WTC11 (cell line): ENCODE measurements at regions not wholly inside any gene's neighbourhood (a gene's known extent, or its start where the extent isn't known, plus 50 kb on each side); places are given as distances from the start of the nearest gene placed in this dataset.

Experiments
- ATF3 ChIP-seq: sonication (generic); formaldehyde crosslinking; conservative IDR thresholded peaks from 2 replicates; pipeline ENCODE4 v1.8.1; 2022; ENCODE audit warnings: mild to moderate bottlenecking, missing genetic modification reagents
- CTCF ChIP-seq: fragments of 200-600 bp; IDR thresholded peaks from 2 replicates; pipeline ENCODE4 v1.8.0; 2022; ENCODE audit warnings: antibody characterized with exemption
- ETV6 ChIP-seq: sonication (generic); formaldehyde crosslinking; IDR thresholded peaks from 2 replicates; pipeline ENCODE4 v1.8.1; 2022; ENCODE audit warnings: mild to moderate bottlenecking, missing genetic modification reagents
- IRF1 ChIP-seq: sonication (generic); formaldehyde crosslinking; IDR thresholded peaks from 2 replicates; pipeline ENCODE4 v1.8.0; 2023; ENCODE audit warnings: missing genetic modification reagents
- JUN ChIP-seq: sonication (generic); formaldehyde crosslinking; IDR thresholded peaks from 2 replicates; pipeline ENCODE4 v1.8.0; 2023; ENCODE audit warnings: mild to moderate bottlenecking, missing genetic modification reagents
- MAX ChIP-seq: sonication (generic); formaldehyde crosslinking; IDR thresholded peaks from 2 replicates; pipeline ENCODE4 v1.8.0; 2022; ENCODE audit warnings: mild to moderate bottlenecking, missing genetic modification reagents
- NR2C2 ChIP-seq: sonication (generic); formaldehyde crosslinking; IDR thresholded peaks from 2 replicates; pipeline ENCODE4 v1.8.0; 2022; ENCODE audit warnings: mild to moderate bottlenecking, missing genetic modification reagents
- PRDM15 ChIP-seq: sonication (generic); formaldehyde crosslinking; IDR thresholded peaks from 2 replicates; pipeline ENCODE4 v1.8.0; 2022; ENCODE audit warnings: missing genetic modification reagents
- TEAD1 ChIP-seq: sonication (generic); formaldehyde crosslinking; IDR thresholded peaks from 2 replicates; pipeline ENCODE4 v1.8.0; 2022; ENCODE audit warnings: mild to moderate bottlenecking, missing genetic modification reagents
- ZNF317 ChIP-seq: sonication (generic); formaldehyde crosslinking; IDR thresholded peaks from 2 replicates; pipeline ENCODE4 v1.8.1; 2023; ENCODE audit warnings: low read depth, mild to moderate bottlenecking, moderate library complexity, missing genetic modification reagents, borderline replicate concordance
- ZNF423 ChIP-seq: fragments of 250-450 bp; sonication (Bioruptor Pico); IDR thresholded peaks from 2 replicates; pipeline ENCODE4 v2.1.2; 2022; ENCODE audit warnings: mild to moderate bottlenecking, moderate library complexity
- TF ChIP-seq, protein P1 (sequence below): sonication (generic); formaldehyde crosslinking; IDR thresholded peaks from 2 replicates; pipeline ENCODE4 v1.8.1; 2022; ENCODE audit warnings: mild to moderate bottlenecking, missing genetic modification reagents, moderate library complexity, borderline replicate concordance
- TF ChIP-seq, protein P2 (sequence below): sonication (generic); formaldehyde crosslinking; IDR thresholded peaks from 2 replicates; pipeline ENCODE4 v1.8.1; 2023; ENCODE audit warnings: mild to moderate bottlenecking, missing genetic modification reagents, moderate library complexity

- TF ChIP-seq MAX (CRISPR knock-in tag) (no peak), ZNF317 (no peak), PRDM15 (CRISPR knock-in tag) (no peak), CTCF (no peak), JUN (no peak), ETV6 (no peak), NR2C2 (CRISPR knock-in tag) (no peak), IRF1 (no peak), ZNF423 (no peak), TEAD1 (no peak), ATF3 (CRISPR knock-in tag) (no peak)
- TF ChIP-seq, protein P1, sequence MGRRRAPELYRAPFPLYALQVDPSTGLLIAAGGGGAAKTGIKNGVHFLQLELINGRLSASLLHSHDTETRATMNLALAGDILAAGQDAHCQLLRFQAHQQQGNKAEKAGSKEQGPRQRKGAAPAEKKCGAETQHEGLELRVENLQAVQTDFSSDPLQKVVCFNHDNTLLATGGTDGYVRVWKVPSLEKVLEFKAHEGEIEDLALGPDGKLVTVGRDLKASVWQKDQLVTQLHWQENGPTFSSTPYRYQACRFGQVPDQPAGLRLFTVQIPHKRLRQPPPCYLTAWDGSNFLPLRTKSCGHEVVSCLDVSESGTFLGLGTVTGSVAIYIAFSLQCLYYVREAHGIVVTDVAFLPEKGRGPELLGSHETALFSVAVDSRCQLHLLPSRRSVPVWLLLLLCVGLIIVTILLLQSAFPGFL (CRISPR knock-in tag) = no peak
- TF ChIP-seq, protein P2, sequence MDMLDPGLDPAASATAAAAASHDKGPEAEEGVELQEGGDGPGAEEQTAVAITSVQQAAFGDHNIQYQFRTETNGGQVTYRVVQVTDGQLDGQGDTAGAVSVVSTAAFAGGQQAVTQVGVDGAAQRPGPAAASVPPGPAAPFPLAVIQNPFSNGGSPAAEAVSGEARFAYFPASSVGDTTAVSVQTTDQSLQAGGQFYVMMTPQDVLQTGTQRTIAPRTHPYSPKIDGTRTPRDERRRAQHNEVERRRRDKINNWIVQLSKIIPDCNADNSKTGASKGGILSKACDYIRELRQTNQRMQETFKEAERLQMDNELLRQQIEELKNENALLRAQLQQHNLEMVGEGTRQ (CRISPR knock-in tag) = no peak
Measured at GRCh38 chr13:105897575-105897974, 637.9 kb downstream of the EFNB2 start.
